ENCODE measurements at regions not wholly inside any gene's neighbourhood (a gene's known extent, or its start where the extent isn't known, plus 50 kb on each side); places are given as distances from the start of the nearest gene placed in this dataset.

DNA sequence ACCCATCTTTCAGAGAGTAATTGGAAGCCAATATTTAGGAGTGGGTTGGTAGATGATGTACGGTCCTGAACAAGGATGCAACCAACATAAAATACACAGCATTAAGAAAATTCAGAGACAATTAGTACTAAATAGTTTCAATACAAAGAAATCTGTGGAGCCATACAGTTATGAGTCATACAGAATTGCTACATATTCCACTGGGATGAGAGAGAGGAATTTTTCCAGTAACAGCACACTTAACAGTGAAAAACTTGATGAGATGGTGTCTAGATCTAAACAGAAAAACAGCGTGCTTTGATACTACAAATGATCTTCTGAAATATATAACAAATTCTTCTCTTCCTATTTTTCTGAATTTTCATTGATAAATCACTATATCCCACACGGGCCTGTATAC, 1999.3 kb upstream of the CDH9 start:
- BruUV-seq (replicated peaks) = no TSS peak

More for the DNA sequence above, 1999.3 kb upstream of the CDH9 start:
- no peak overlapping the region for H3K27ac ChIP-seq (ENCODE audit: insufficient read depth, low read depth, low read length)
- intact Hi-C loops (cut with micrococcal nuclease) = no loop called here
- no peak overlapping the region for H2AFZ ChIP-seq (ENCODE audit: low read depth, low read length)
- no peaks in the 10 kb centered on the region for H3K36me3 ChIP-seq (ENCODE audit: control insufficient read depth in 2 of 2, extremely low read depth in 1 of 2, insufficient read depth in 2 of 2, low read length in 2 of 2)
- no peaks in the 10 kb centered on the region for H4K20me1 ChIP-seq (replicated peaks; ENCODE audit: control insufficient read depth, extremely low read depth, insufficient read depth, low read length)
- no peaks in the 10 kb centered on the region for H3K79me2 ChIP-seq (ENCODE audit: control insufficient read depth, insufficient read depth, low read length)
- no peaks in the 10 kb centered on the region for H3K9me1 ChIP-seq (replicated peaks; ENCODE audit: control insufficient read depth, extremely low read depth, insufficient read depth, low read length)
- H3K27me3 ChIP-seq (ENCODE audit: control insufficient read depth in 2 of 2, insufficient read depth in 2 of 2, low read length in 2 of 2) = no peaks in the 10 kb centered on the region
- H3K4me2 ChIP-seq (ENCODE audit: insufficient read depth, low read length) = no peak overlapping the region
- H3K4me1 ChIP-seq (ENCODE audit: control insufficient read depth, extremely low read depth, insufficient read depth, low read length) = no peaks in the 10 kb centered on the region
- DNase-seq (ENCODE audit: low read depth, low spot score) (no peak), FAIRE-seq (no peak)
- H3K9ac ChIP-seq (replicated peaks; ENCODE audit: extremely low read depth, insufficient read depth, low read length) = no peak overlapping the region
- TF ChIP-seq MAX (IDR thresholded peaks at IDR 0.05; ENCODE audit: insufficient read depth, insufficient read length) (no peak), GATA2 (IDR thresholded peaks at IDR 0.05; ENCODE audit: insufficient read depth, insufficient read length, low read depth, low read length) (no peak), FOS (IDR thresholded peaks at IDR 0.05; ENCODE audit: borderline replicate concordance, insufficient read depth, low read length) (no peak), MYC (IDR thresholded peaks at IDR 0.05; ENCODE audit: low read depth, low read length) (no peak), EZH2 (IDR thresholded peaks at IDR 0.05; ENCODE audit: borderline replicate concordance, low read depth, low read length, severe bottlenecking) (no peak), JUN (IDR thresholded peaks at IDR 0.05; ENCODE audit: borderline replicate concordance, insufficient read depth, insufficient read length, low read depth) (no peak), POLR2AphosphoS5 (IDR thresholded peaks at IDR 0.05; ENCODE audit: insufficient read depth, low read depth, low read length) (no peak), POLR2A (IDR thresholded peaks at IDR 0.05; ENCODE audit: low read depth, low read length) (no peak)
- TF ChIP-seq, protein P1, sequence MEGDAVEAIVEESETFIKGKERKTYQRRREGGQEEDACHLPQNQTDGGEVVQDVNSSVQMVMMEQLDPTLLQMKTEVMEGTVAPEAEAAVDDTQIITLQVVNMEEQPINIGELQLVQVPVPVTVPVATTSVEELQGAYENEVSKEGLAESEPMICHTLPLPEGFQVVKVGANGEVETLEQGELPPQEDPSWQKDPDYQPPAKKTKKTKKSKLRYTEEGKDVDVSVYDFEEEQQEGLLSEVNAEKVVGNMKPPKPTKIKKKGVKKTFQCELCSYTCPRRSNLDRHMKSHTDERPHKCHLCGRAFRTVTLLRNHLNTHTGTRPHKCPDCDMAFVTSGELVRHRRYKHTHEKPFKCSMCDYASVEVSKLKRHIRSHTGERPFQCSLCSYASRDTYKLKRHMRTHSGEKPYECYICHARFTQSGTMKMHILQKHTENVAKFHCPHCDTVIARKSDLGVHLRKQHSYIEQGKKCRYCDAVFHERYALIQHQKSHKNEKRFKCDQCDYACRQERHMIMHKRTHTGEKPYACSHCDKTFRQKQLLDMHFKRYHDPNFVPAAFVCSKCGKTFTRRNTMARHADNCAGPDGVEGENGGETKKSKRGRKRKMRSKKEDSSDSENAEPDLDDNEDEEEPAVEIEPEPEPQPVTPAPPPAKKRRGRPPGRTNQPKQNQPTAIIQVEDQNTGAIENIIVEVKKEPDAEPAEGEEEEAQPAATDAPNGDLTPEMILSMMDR (IDR thresholded peaks at IDR 0.05; ENCODE audit: extremely low read depth in 1 of 2, insufficient read depth in 1 of 2, low read depth in 1 of 2, low read length in 2 of 2) = no peak
- dilution Hi-C loops (cut with MboI; ENCODE audit: extremely low pct_ligation_motif_present, low sequenced_read_pairs) = no loop called here
- H3K9me3 ChIP-seq (replicated peaks; ENCODE audit: control insufficient read depth, insufficient read depth, low read length) = peaks cover 2% of the 10 kb centered on the region
- no peak overlapping the region for H3K4me3 ChIP-seq (replicated peaks in 1 of 3; ENCODE audit: insufficient read depth in 1 of 3, low read depth in 1 of 3, low read length in 3 of 3)
- ChIA-PET POLR2A (no interaction called here), CTCF (no interaction called here)

Measured in endothelial cell of umbilical vein (primary cell).